HEK293T (cell line): ENCODE measurements at regions not wholly inside any gene's neighbourhood (a gene's known extent, or its start where the extent isn't known, plus 50 kb on each side); places are given as distances from the start of the nearest gene placed in this dataset.

Source experiments
- BHLHE40 ChIP-seq: fragments of 450-650 bp; IDR thresholded peaks from 2 replicates; pipeline ENCODE4 v1.6.1; 2016; ENCODE audit warnings: mild to moderate bottlenecking, moderate library complexity, borderline replicate concordance
- SP1 ChIP-seq: fragments of 450-650 bp; IDR thresholded peaks from 2 replicates; pipeline ENCODE4 v1.6.1; 2017
- TARDBP ChIP-seq: fragments of 450-650 bp; IDR thresholded peaks from 2 replicates; pipeline ENCODE4 v1.6.1; 2016

DNA sequence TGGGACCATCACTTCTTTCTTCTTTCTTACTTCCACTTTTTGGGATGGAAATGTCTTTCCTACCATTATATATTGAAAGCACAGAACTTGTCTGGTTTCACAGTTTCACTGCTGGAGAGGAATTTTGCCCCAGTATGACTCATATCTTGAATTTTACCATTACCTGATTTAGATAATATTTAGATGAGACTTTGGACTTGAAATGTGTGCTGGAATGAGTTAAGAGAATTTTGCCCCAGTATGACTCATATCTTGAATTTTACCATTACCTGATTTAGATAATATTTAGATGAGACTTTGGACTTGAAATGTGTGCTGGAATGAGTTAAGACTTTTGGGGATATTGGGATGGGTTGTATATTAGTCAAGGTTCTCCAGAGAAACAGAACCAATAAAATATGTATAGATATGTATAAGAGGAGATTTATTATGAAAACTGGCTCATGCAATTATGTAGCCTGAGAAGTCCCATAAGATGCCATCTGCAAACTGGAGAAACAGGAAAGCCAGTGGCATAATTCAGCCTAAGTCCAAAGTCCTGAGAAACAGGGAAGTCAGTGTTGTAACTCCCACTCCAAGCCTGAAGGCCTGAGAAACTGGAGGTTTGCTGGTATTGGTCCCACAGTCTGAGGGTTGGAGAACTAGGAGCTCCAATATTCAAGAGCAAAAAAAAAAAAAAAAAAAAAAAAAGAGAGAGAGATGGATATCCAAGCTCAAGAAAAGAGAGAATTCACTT lies 1029.2 kb downstream of the EPHA3 start:
- no peak for TF ChIP-seq BHLHE40
- TF ChIP-seq TARDBP: no peak
- no peak for TF ChIP-seq SP1
